ENCODE measurements at regions not wholly inside any gene's neighbourhood (a gene's known extent, or its start where the extent isn't known, plus 50 kb on each side); places are given as distances from the start of the nearest gene placed in this dataset.

GRCh38 chr9:103225702-103226646 is 230.8 kb downstream of the CYLC2 start:
- H3K9me3 ChIP-seq (ENCODE audit: control insufficient read depth, insufficient read depth, low read depth, low read length) = no peaks in the 10 kb centered on the region
- no peak overlapping the region for H3K4me3 ChIP-seq (ENCODE audit: low read depth, low read length)
- no peak overlapping the region for H3K27ac ChIP-seq (ENCODE audit: extremely low read depth, low read depth, low read length)
- no peaks in the 10 kb centered on the region for H3K36me3 ChIP-seq (ENCODE audit: control insufficient read depth in 2 of 2, insufficient read depth in 1 of 2, low read length in 2 of 2)
- H3K4me1 ChIP-seq (ENCODE audit: control insufficient read depth, insufficient read depth, low read length) = no peaks in the 10 kb centered on the region
- CTCF ChIA-PET = no interaction called here
- POLR2A ChIA-PET = no interaction called here
- TF ChIP-seq ZNF518A (tag by site-specific recombination; conservative IDR thresholded peaks at IDR 0.05; ENCODE audit: low read depth) (no peak), ZNF423 (tag by site-specific recombination; IDR thresholded peaks at IDR 0.05) (no peak), ZNF558 (tag by site-specific recombination; IDR thresholded peaks at IDR 0.05) (no peak), ZNF211 (tag by site-specific recombination; IDR thresholded peaks at IDR 0.05; ENCODE audit: low read depth) (no peak), MYNN (tag by site-specific recombination; IDR thresholded peaks at IDR 0.05; ENCODE audit: borderline replicate concordance) (no peak), ZNF311 (tag by site-specific recombination; IDR thresholded peaks at IDR 0.05; ENCODE audit: borderline replicate concordance) (no peak), YY2 (tag by site-specific recombination; IDR thresholded peaks at IDR 0.05) (no peak), TCF7L2 (IDR thresholded peaks at IDR 0.05; ENCODE audit: borderline replicate concordance, low read depth, low read length) (no peak), RBAK (tag by site-specific recombination; IDR thresholded peaks at IDR 0.05) (no peak), OVOL3 (tag by site-specific recombination; IDR thresholded peaks at IDR 0.05) (no peak), ZNF521 (tag by site-specific recombination; IDR thresholded peaks at IDR 0.05) (no peak), ZNF184 (tag by site-specific recombination; IDR thresholded peaks at IDR 0.05) (no peak)

GRCh38 chr9:103226647-103227013 is 231.5 kb downstream of the CYLC2 start:
- POLR2A ChIA-PET = no interaction called here
- no peak overlapping the region for H3K4me3 ChIP-seq (ENCODE audit: low read depth, low read length)
- no peak overlapping the region for H3K27ac ChIP-seq (ENCODE audit: extremely low read depth, low read depth, low read length)
- H3K4me1 ChIP-seq (ENCODE audit: control insufficient read depth, insufficient read depth, low read length) = no peaks in the 10 kb centered on the region
- CTCF ChIA-PET = no interaction called here
- H3K36me3 ChIP-seq (ENCODE audit: control insufficient read depth in 2 of 2, insufficient read depth in 1 of 2, low read length in 2 of 2) = no peaks in the 10 kb centered on the region
- no peaks in the 10 kb centered on the region for H3K9me3 ChIP-seq (ENCODE audit: control insufficient read depth, insufficient read depth, low read depth, low read length)
- TF ChIP-seq SP3 (tag by site-specific recombination; IDR thresholded peaks at IDR 0.05) (no peak), ZNF175 (tag by site-specific recombination; IDR thresholded peaks at IDR 0.05) (no peak), ZNF391 (tag by site-specific recombination; IDR thresholded peaks at IDR 0.05; ENCODE audit: borderline replicate concordance, low read depth) (no peak), ZNF248 (tag by site-specific recombination; IDR thresholded peaks at IDR 0.05) (no peak), ZNF571 (tag by site-specific recombination; IDR thresholded peaks at IDR 0.05) (no peak), ZNF19 (tag by site-specific recombination; IDR thresholded peaks at IDR 0.05; ENCODE audit: low read depth) (no peak), ELK4 (IDR thresholded peaks at IDR 0.05; ENCODE audit: borderline replicate concordance, low read depth, low read length) (no peak), ZEB2 (tag by site-specific recombination; IDR thresholded peaks at IDR 0.05) (no peak), ZNF660 (tag by site-specific recombination; IDR thresholded peaks at IDR 0.05) (no peak), ZBTB10 (tag by site-specific recombination; IDR thresholded peaks at IDR 0.05) (no peak), ZNF311 (tag by site-specific recombination; IDR thresholded peaks at IDR 0.05; ENCODE audit: borderline replicate concordance) (no peak), ZNF280D (tag by site-specific recombination; IDR thresholded peaks at IDR 0.05) (no peak)
